ENCODE measurements at regions not wholly inside any gene's neighbourhood (a gene's known extent, or its start where the extent isn't known, plus 50 kb on each side); places are given as distances from the start of the nearest gene placed in this dataset.
A peak's percentile ranks its signal among the peaks of the same experiment; 100 is the strongest.

- no peak for DNase-seq
Measured at GRCh38 chr17:79539944-79540705, 70.7 kb downstream of the RBFOX3 start.

GRCh38 chr17:79538291-79538690 lies 72.6 kb downstream of the RBFOX3 start:
- no peak for DNase-seq

GRCh38 chr17:79537686-79538085 lies 73.2 kb downstream of the RBFOX3 start:
- DNase-seq = no peak

GRCh38 chr17:79537061-79537460 lies 73.8 kb downstream of the RBFOX3 start:
- no peak for DNase-seq

GRCh38 chr17:79536212-79536840 lies 74.5 kb downstream of the RBFOX3 start:
- no peak for DNase-seq

- no peak for DNase-seq
Measured at GRCh38 chr17:79535728-79536025, 75.2 kb downstream of the RBFOX3 start.

GRCh38 chr17:79534851-79535727 lies 75.8 kb downstream of the RBFOX3 start:
- DNase-seq = no peak

- DNase-seq = no peak
Measured at GRCh38 chr17:79534111-79534510, 76.7 kb downstream of the RBFOX3 start.

DNA sequence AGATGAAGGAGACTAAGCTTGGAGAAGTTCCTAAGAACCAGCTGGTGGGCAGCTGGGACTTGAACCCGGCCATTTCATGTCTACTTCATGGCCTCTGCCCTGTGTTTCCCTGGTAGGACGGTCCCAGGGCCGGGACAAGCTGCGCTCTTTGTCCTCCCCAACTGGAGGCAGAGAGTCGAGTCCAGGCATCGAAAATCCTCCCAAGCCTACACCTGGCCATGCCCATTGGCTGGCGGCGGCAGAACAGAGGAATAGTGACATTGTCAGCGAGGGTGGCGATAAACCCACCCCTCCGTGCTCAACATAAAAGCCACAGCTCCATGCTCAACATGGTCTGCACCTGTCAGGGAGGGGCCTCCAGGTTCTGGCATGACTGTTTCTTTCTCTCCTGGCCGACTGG lies 77.7 kb downstream of the RBFOX3 start:
- no peak for DNase-seq

DNA sequence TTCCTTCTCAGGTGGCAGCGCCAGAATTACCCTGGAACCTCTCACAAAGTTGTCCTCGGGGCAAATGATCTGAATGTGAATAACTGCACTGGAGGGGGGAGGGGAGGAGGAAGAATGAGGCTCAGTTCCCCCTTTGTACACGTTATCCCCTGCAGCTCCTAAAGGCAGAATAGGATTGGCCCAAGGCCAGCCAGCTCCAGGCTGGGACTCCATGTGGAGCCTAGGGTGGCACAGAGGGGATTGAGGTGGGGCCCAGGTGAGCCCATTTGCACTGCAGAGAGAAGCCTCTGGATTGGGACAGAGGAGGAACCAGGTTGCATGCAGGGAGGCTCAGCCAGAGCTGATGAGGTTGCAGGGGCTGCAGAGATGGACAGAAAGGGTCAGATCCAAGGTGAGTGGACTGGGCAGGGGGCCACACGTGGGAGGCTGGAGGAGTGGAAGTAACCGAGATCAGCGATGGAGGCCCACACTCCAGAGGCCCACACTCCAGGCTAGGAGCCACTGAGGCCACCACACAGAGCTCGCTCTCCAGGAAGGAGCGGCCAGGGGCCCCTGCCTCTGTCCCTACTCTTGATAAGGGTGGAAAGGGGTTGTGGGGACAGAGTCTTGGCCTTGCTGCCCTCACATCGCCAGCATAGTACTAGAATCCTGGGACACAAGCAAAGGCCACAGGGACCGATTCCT lies 78.6 kb downstream of the RBFOX3 start:
- no peak for DNase-seq

- DNase-seq = peak; percentile 21
Measured at GRCh38 chr17:79531191-79532095, 79.4 kb downstream of the RBFOX3 start.

DNA sequence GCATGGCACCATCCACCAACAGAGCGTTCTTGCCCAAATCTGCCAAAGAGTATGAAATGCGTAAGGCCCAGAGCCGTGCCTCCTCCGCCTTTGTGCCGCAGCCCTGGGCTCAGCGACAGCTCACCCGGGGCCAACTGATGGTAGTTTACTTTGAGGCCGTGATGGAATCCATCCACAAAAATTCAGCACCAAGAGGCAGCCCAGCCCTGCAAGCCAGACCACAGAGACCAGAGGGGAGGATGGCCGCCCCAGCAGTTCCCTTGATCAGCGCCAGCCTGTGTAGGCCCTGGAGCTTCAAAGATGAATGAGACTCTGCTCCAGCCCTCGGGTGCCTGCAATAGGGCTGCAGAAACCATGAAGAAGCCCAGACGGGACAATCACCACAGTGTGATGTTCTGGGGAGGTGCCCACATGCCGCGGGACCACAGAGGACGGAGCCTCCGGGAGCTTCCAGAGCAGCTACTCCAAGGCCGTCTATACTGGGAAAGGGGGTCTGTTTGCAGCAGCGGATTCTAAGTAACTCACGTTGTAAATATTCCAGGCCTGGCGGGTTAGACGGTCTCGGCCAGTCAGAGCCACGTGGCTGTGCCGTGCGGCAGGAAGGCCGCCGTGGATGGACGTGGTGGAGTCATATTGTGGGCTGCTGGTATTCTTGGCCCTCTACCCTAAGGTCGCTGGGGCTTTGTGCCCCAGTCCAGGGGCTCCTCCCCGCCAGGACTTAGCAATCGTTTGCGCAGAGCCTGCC lies 80.3 kb downstream of the RBFOX3 start:
- no peak for DNase-seq

GRCh38 chr17:79529661-79530081 lies 81.2 kb downstream of the RBFOX3 start:
- DNase-seq = no peak

- DNase-seq = no peak
Measured at GRCh38 chr17:79528592-79529125, 82.2 kb downstream of the RBFOX3 start.

DNA sequence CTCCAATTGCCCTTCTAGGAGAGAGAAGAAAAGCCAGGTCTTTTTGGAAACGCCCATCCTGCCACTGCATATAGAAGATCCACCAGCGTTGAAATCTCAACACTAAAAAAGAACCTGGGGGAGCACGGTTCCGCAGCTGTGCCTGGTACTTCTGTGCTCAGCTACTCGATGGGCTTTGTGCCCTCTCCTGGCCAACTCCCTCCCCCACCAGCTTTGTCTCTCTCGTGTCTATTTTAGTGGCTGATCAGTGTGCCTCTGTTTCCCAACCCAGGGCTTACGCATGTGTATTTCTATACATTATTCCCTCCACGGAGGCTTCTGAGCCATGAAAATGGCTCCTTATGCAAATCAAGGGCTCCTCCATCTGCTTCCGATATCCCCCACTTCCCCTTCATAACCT lies 83.5 kb downstream of the RBFOX3 start:
- DNase-seq = no peak

DNA sequence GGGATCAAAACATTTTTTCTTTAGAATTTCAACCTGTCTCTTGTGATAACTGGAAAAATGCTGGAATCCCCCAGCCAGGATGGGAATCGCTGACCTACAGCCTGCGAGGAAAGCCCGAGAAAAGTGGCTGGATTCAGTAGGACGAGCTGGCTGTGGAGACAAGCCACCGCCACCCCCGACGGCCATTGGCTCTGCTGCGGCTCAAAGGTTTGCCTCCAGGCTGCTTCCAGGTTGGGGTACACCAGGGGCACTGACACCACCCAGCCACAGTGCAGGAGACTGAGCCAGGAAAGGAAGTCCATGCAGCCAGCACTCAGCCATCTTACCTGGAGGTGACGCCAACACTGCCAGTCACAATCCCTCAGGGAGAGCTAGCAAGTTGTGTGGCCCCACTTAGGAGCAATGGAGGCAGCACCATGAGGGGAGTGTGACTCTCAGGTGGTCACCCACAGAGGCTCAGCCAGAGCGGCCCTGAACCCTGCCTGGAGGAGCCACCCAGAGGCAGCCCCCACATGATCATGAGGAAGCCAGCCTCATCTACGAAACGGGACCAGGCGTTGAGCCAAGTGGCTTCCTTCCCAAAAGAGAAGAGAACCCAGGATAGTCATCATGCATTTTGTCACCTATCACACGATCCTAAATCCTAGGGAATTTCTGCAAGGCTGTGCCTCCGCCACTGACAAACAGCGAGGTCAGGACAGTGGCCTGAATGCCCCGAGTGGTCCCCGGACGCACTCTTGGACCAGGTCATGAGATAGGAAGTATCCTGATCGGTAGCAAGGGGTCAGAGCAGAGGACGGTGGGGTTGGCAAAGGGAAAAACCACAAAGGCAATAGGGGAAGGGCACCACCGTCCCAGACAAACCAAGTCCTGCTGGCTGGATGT lies 84.8 kb downstream of the RBFOX3 start:
- no peak for DNase-seq

DNA sequence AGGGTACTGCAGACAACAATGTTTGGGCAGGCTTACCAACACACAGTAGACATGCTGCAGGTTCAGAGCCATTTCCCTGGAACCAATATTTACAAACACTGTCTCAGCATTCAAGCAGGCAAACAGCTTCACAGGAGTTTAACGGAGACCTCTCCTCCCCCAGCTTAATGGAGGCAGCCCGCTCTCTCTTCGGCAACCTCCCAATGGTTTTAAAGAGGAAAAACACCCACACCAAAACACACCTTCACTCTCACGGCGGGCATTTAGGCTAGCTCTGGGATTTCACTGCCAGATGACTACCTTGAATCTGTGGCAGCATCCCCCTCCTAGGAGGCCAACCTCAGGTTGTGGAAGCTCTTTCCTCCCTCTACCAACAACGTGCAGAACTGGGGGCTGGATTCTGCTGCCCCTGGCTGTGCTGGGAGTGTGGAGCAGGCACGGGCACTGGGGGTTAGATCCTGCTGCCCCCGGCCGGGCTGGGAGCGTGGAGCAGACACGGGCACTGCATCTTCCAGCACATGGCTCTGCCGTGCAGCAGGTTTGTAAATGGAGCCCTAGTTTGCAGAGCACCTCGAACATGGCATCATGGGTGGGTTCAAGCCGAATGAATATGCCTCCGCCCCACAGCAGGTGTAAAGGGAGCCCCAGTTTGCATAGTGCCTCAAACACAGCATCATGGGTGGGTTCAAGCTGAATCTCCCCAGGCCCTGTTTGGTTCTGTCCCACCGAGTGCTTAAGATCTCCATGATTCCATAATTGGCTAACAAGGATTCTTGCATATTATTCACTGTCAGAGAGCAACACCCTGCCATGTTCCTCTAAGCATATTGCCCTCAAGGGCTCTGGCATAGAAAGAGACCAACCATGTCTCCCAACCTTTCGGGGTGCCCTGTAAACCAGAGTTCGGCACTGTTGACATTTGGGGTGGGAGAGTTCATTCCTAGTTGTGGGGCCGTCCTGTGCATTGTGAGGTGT lies 86.4 kb downstream of the RBFOX3 start:
- no peak for DNase-seq

DNA sequence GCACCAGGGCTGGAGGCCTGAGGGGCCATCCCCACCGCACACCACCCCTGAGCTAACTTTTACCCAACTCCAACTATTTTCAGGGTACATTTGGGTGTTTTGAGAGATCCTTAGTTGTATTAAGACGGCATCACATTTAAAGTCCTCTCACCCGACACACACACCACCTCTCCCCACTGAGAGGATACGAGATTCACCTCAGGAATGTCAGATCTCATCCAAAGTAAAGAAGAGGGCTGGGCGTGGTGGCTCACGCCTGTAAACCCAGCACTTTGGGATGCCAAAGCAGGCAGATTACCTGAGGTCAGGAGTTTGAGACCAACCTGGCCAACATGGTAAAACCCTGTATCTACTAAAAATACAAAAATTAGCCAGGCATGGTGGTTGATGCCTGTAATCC lies 88.4 kb downstream of the RBFOX3 start:
- no peak for DNase-seq

- no peak for DNase-seq
Measured at GRCh38 chr17:79521225-79521624, 89.6 kb downstream of the RBFOX3 start.
